IMR-90 (cell line): ENCODE measurements at regions not wholly inside any gene's neighbourhood (a gene's known extent, or its start where the extent isn't known, plus 50 kb on each side); places are given as distances from the start of the nearest gene placed in this dataset.

Experiments used
- BHLHE40 ChIP-seq: fragments of 150-350 bp; IDR thresholded peaks from 2 replicates; pipeline ENCODE4 v1.6.1; 2016; ENCODE audit warnings: mild to moderate bottlenecking, low read depth, low read length
- CEBPB ChIP-seq: IDR thresholded peaks from 2 replicates; pipeline ENCODE4 v1.6.1; 2012; ENCODE audit warnings: low read depth, low read length, improper control_type of control experiment
- CHD1 ChIP-seq: IDR thresholded peaks from 2 replicates; pipeline ENCODE4 v1.6.1; 2012; ENCODE audit warnings: low read depth, low read length, improper control_type of control experiment
- MAFK ChIP-seq: IDR thresholded peaks from 2 replicates; pipeline ENCODE4 v1.6.1; 2012; ENCODE audit warnings: low read depth, low read length, improper control_type of control experiment
- MXI1 ChIP-seq: IDR thresholded peaks from 2 replicates; pipeline ENCODE4 v1.6.1; 2012; ENCODE audit warnings: low read depth, mild to moderate bottlenecking, low read length, moderate library complexity, borderline replicate concordance
- NFE2L2 ChIP-seq: fragments of 150-350 bp; IDR thresholded peaks from 2 replicates; pipeline ENCODE4 v1.6.1; 2016; ENCODE audit warnings: low read depth, mild to moderate bottlenecking, low read length
- POLR2A ChIP-seq: IDR thresholded peaks from 2 replicates; pipeline ENCODE4 v1.6.1; 2012; ENCODE audit warnings: mild to moderate bottlenecking, low read depth, low read length
- RAD21 ChIP-seq: IDR thresholded peaks from 2 replicates; pipeline ENCODE4 v1.6.1; 2012; ENCODE audit warnings: low read length, improper control_type of control experiment
- RCOR1 ChIP-seq: IDR thresholded peaks from 2 replicates; pipeline ENCODE4 v1.6.1; 2012; ENCODE audit warnings: mild to moderate bottlenecking, low read length, improper control_type of control experiment; ENCODE audit not compliant: insufficient replicate concordance
- RFX5 ChIP-seq: IDR thresholded peaks from 2 replicates; pipeline ENCODE4 v1.8.0; 2012; ENCODE audit warnings: low read depth, mild to moderate bottlenecking, low read length, moderate library complexity
- SMC3 ChIP-seq: fragments of 150-350 bp; IDR thresholded peaks from 2 replicates; pipeline ENCODE4 v1.6.1; 2016; ENCODE audit warnings: low read depth, mild to moderate bottlenecking, antibody characterized with exemption, low read length, moderate library complexity
- TF ChIP-seq, protein P1 (sequence below): conservative IDR thresholded peaks from 2 replicates; pipeline ENCODE4 v1.5.1; 2012; ENCODE audit warnings: mild to moderate bottlenecking, low read depth, low read length, improper control_type of control experiment
- TF ChIP-seq, protein P2 (sequence below): fragments of 150-350 bp; IDR thresholded peaks from 2 replicates; pipeline ENCODE4 v1.6.1; 2017; ENCODE audit warnings: mild to moderate bottlenecking, antibody characterized with exemption, low read length, low read depth
- TF ChIP-seq, protein P3 (sequence below): fragments of 150-350 bp; IDR thresholded peaks from 2 replicates; pipeline ENCODE4 v1.6.1; 2016; ENCODE audit warnings: low read depth, mild to moderate bottlenecking, low read length, moderate library complexity, borderline replicate concordance

DNA sequence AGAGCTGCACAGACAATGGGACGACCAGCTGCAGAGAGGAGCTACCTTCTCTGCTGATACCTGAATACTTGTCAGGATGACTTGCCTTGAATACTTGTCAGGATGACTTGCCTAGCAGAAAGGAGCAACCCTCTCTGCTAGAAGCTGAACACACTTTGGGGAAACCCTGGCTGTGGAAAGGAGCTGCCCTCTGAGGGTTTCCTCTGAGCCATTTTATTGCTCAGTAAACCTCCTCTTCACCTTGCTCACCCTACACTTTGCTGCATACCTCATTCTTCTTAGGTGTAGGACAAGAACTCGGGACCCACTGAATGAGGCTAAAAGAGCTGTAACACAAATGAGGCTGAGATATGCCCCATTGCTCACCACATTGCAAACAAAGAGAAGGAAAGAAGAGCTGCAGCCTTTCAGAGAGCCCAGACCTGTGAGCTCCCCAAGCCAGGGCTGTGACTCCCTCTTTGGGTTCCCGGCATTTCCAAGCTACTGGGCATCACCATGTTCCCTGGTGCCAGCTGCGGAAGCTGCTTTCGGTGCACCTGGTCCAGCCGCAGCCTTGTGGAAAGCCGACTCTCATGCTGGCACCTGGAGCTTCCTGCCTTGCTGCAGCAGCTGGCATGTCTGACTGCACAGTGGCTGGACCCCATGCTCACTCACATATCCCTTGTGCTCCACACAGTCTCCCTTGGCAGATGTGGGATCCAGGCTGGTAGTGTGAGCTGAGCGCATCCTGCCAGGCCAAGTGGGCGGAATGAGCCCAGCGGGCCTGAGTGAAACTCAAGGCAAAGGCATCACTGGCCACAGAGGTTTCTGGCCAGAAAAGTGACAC, 106.7 kb upstream of the AHI1 start:
- TF ChIP-seq, protein P1, sequence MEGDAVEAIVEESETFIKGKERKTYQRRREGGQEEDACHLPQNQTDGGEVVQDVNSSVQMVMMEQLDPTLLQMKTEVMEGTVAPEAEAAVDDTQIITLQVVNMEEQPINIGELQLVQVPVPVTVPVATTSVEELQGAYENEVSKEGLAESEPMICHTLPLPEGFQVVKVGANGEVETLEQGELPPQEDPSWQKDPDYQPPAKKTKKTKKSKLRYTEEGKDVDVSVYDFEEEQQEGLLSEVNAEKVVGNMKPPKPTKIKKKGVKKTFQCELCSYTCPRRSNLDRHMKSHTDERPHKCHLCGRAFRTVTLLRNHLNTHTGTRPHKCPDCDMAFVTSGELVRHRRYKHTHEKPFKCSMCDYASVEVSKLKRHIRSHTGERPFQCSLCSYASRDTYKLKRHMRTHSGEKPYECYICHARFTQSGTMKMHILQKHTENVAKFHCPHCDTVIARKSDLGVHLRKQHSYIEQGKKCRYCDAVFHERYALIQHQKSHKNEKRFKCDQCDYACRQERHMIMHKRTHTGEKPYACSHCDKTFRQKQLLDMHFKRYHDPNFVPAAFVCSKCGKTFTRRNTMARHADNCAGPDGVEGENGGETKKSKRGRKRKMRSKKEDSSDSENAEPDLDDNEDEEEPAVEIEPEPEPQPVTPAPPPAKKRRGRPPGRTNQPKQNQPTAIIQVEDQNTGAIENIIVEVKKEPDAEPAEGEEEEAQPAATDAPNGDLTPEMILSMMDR = no peak
- TF ChIP-seq POLR2A = no peak
- no peak for TF ChIP-seq CEBPB
- TF ChIP-seq, protein P2, sequence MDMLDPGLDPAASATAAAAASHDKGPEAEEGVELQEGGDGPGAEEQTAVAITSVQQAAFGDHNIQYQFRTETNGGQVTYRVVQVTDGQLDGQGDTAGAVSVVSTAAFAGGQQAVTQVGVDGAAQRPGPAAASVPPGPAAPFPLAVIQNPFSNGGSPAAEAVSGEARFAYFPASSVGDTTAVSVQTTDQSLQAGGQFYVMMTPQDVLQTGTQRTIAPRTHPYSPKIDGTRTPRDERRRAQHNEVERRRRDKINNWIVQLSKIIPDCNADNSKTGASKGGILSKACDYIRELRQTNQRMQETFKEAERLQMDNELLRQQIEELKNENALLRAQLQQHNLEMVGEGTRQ = no peak
- no peak for TF ChIP-seq BHLHE40
- no peak for TF ChIP-seq RFX5
- no peak for TF ChIP-seq NFE2L2
- TF ChIP-seq, protein P3, sequence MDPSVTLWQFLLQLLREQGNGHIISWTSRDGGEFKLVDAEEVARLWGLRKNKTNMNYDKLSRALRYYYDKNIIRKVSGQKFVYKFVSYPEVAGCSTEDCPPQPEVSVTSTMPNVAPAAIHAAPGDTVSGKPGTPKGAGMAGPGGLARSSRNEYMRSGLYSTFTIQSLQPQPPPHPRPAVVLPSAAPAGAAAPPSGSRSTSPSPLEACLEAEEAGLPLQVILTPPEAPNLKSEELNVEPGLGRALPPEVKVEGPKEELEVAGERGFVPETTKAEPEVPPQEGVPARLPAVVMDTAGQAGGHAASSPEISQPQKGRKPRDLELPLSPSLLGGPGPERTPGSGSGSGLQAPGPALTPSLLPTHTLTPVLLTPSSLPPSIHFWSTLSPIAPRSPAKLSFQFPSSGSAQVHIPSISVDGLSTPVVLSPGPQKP = no peak
- TF ChIP-seq SMC3 = no peak
- TF ChIP-seq CHD1 = no peak
- no peak for TF ChIP-seq MXI1
- TF ChIP-seq RAD21 = no peak
- no peak for TF ChIP-seq RCOR1
- no peak for TF ChIP-seq MAFK
